HCT116 (cell line): ENCODE measurements at regions not wholly inside any gene's neighbourhood (a gene's known extent, or its start where the extent isn't known, plus 50 kb on each side); places are given as distances from the start of the nearest gene placed in this dataset.
"Not testable (repeated sequence)": the region's sequence is repeated elsewhere in the genome, so short reads cannot be mapped to it uniquely, and the experiment has no call there.

Source experiments
- CEBPB ChIP-seq: IDR thresholded peaks from 2 replicates; pipeline ENCODE4 v1.6.1; 2012; ENCODE audit warnings: low read depth
- EZH2phosphoT487 ChIP-seq: fragments of 200-600 bp; IDR thresholded peaks from 2 replicates; pipeline ENCODE4 v1.6.1; 2018; ENCODE audit warnings: antibody characterized with exemption, borderline replicate concordance
- POLR2A ChIP-seq: IDR thresholded peaks from 2 replicates; pipeline ENCODE4 v1.7.0; 2011; ENCODE audit warnings: borderline replicate concordance; ENCODE audit not compliant: insufficient read depth, insufficient read length; ENCODE audit errors: extremely low read depth
- POLR2AphosphoS5 ChIP-seq: IDR thresholded peaks from 2 replicates; pipeline ENCODE4 v1.6.1; 2011; ENCODE audit warnings: mild to moderate bottlenecking, low read depth, low read length, moderate library complexity
- RAD21 ChIP-seq: IDR thresholded peaks from 2 replicates; pipeline ENCODE4 v1.6.1; 2012; ENCODE audit warnings: low read depth, mild to moderate bottlenecking
- SIN3A ChIP-seq: IDR thresholded peaks from 2 replicates; pipeline ENCODE4 v1.6.1; 2012; ENCODE audit warnings: low read depth
- ZBTB33 ChIP-seq: IDR thresholded peaks from 2 replicates; pipeline ENCODE4 v1.6.1; 2011; ENCODE audit warnings: mild to moderate bottlenecking, low read length, moderate library complexity; ENCODE audit not compliant: insufficient replicate concordance; ENCODE audit errors: extremely low read depth
- TF ChIP-seq, protein P1 (sequence below), 3 experiments: fragments of 200-600 bp in 1 of 3; sonication (generic) in 1 of 3; IDR thresholded peaks in 2 of 3; conservative IDR thresholded peaks in 1 of 3; 2 replicates each; pipeline ENCODE4 v1.5.1; 2012 to 2017; ENCODE audit warnings: low read depth in 2 of 3, low read length in 2 of 3, antibody characterized with exemption in 1 of 3, borderline replicate concordance in 1 of 3, control low read depth in 1 of 3, mild to moderate bottlenecking in 1 of 3, mixed read lengths in 1 of 3, mixed run types in 1 of 3, moderate library complexity in 1 of 3; ENCODE audit not compliant: insufficient read depth in 1 of 3

- not testable (repeated sequence) for TF ChIP-seq POLR2A, POLR2AphosphoS5, EZH2phosphoT487, ZBTB33, RAD21, CEBPB, SIN3A
- TF ChIP-seq, protein P1, sequence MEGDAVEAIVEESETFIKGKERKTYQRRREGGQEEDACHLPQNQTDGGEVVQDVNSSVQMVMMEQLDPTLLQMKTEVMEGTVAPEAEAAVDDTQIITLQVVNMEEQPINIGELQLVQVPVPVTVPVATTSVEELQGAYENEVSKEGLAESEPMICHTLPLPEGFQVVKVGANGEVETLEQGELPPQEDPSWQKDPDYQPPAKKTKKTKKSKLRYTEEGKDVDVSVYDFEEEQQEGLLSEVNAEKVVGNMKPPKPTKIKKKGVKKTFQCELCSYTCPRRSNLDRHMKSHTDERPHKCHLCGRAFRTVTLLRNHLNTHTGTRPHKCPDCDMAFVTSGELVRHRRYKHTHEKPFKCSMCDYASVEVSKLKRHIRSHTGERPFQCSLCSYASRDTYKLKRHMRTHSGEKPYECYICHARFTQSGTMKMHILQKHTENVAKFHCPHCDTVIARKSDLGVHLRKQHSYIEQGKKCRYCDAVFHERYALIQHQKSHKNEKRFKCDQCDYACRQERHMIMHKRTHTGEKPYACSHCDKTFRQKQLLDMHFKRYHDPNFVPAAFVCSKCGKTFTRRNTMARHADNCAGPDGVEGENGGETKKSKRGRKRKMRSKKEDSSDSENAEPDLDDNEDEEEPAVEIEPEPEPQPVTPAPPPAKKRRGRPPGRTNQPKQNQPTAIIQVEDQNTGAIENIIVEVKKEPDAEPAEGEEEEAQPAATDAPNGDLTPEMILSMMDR (IDR thresholded peaks at IDR 0.05 in 2 of 3, conservative IDR thresholded peaks at IDR 0.05 in 1 of 3; ENCODE audit: borderline replicate concordance in 1 of 3, insufficient read depth in 1 of 3, low read depth in 2 of 3, low read length in 2 of 3), result not testable (repeated sequence)
Measured at GRCh38 chr2:131652246-131652645, 124.6 kb downstream of the CCDC74A start.
